ENCODE measurements at regions not wholly inside any gene's neighbourhood (a gene's known extent, or its start where the extent isn't known, plus 50 kb on each side); places are given as distances from the start of the nearest gene placed in this dataset.

- peaks cover 2% of the 10 kb centered on the region for H3K27me3 Mint-ChIP-seq
- DNase-seq = no peak
- H3K4me1 Mint-ChIP-seq = peaks cover 15% of the 10 kb centered on the region
- ChIA-PET CTCF (interaction anchor here (0.5 kb wide), 1 partner anchor 171 kb away, joined by 3 read pairs; no protein-coding TSS in a partner anchor), POLR2A (interaction anchor here (0.6 kb wide), 1 partner anchor 17 kb away, joined by 4 read pairs; no protein-coding TSS in a partner anchor)
- no peak overlapping the region for H3K4me3 Mint-ChIP-seq
- H3K27ac Mint-ChIP-seq = no peak overlapping the region
- no peaks in the 10 kb centered on the region for H3K9me3 Mint-ChIP-seq
- H3K36me3 Mint-ChIP-seq (ENCODE audit: low read depth) = no peaks in the 10 kb centered on the region
Observed at GRCh38 chr7:144910411-144910810, 74.6 kb upstream of the TPK1 start.

- DNase-seq = no peak
- Mint-ChIP-seq H3K4me1 (peaks cover 15% of the 10 kb centered on the region), H3K9me3 (no peaks in the 10 kb centered on the region), H3K27me3 (peaks cover 2% of the 10 kb centered on the region), H3K27ac (no peak overlapping the region), H3K36me3 (ENCODE audit: low read depth) (no peaks in the 10 kb centered on the region), H3K4me3 (no peak overlapping the region)
- CTCF ChIA-PET = interaction anchor here (0.8 kb wide), 1 partner anchor 121 kb away, joined by 3 read pairs; no protein-coding TSS in a partner anchor
- POLR2A ChIA-PET = no interaction called here
Observed at GRCh38 chr7:144908943-144909556, 73.2 kb upstream of the TPK1 start.

GRCh38 chr7:144908324-144908723 is 72.5 kb upstream of the TPK1 start:
- POLR2A ChIA-PET = no interaction called here

GRCh38 chr7:144907577-144907976 is 71.7 kb upstream of the TPK1 start:
- peaks cover 15% of the 10 kb centered on the region for H3K4me1 Mint-ChIP-seq
- H3K4me3 Mint-ChIP-seq = no peak overlapping the region
- no peaks in the 10 kb centered on the region for H3K36me3 Mint-ChIP-seq (ENCODE audit: low read depth)
- H3K27me3 Mint-ChIP-seq = peaks cover 2% of the 10 kb centered on the region
- ChIA-PET CTCF (no interaction called here), POLR2A (no interaction called here)
- no peak overlapping the region for H3K27ac Mint-ChIP-seq
- no peak for DNase-seq
- no peaks in the 10 kb centered on the region for H3K9me3 Mint-ChIP-seq

More at GRCh38 chr7:144908324-144908723, 72.5 kb upstream of the TPK1 start:
- Mint-ChIP-seq H3K36me3 (ENCODE audit: low read depth) (no peaks in the 10 kb centered on the region), H3K4me1 (peaks cover 15% of the 10 kb centered on the region), H3K27ac (no peak overlapping the region), H3K27me3 (peaks cover 2% of the 10 kb centered on the region), H3K4me3 (no peak overlapping the region), H3K9me3 (no peaks in the 10 kb centered on the region)
- no peak for DNase-seq
- CTCF ChIA-PET = interaction anchor here (0.8 kb wide), 1 partner anchor 120 kb away, joined by 3 read pairs; no protein-coding TSS in a partner anchor

GRCh38 chr7:144903201-144903600 is 67.3 kb upstream of the TPK1 start:
- no peak overlapping the region for H3K27ac Mint-ChIP-seq
- H3K36me3 Mint-ChIP-seq (ENCODE audit: low read depth) = no peaks in the 10 kb centered on the region
- no peak for DNase-seq
- peaks cover 8% of the 10 kb centered on the region for H3K4me1 Mint-ChIP-seq
- H3K4me3 Mint-ChIP-seq = no peak overlapping the region
- ChIA-PET CTCF (no interaction called here), POLR2A (no interaction called here)
- no peaks in the 10 kb centered on the region for H3K27me3 Mint-ChIP-seq
- no peaks in the 10 kb centered on the region for H3K9me3 Mint-ChIP-seq

- no peaks in the 10 kb centered on the region for H3K27me3 Mint-ChIP-seq
- no peak overlapping the region for H3K27ac Mint-ChIP-seq
- peaks cover 2% of the 10 kb centered on the region for H3K9me3 Mint-ChIP-seq
- ChIA-PET CTCF (no interaction called here), POLR2A (interaction anchor here (0.7 kb wide), 1 partner anchor 83 kb away, joined by 6 read pairs; no protein-coding TSS in a partner anchor)
- no peaks in the 10 kb centered on the region for H3K4me1 Mint-ChIP-seq
- H3K4me3 Mint-ChIP-seq = no peak overlapping the region
- no peak for DNase-seq
- H3K36me3 Mint-ChIP-seq (ENCODE audit: low read depth) = no peaks in the 10 kb centered on the region
Observed at GRCh38 chr7:144892761-144893160, 56.9 kb upstream of the TPK1 start.

All from activated CD4-positive, alpha-beta T cell treated with anti-CD3 and anti-CD28 coated beads, Interleukin-2, amount 10 ng/mL, durations not matched to agents 7 days and 5 days (primary cell).